B cell (primary cell): ENCODE measurements at regions not wholly inside any gene's neighbourhood (a gene's known extent, or its start where the extent isn't known, plus 50 kb on each side); places are given as distances from the start of the nearest gene placed in this dataset.

ENCODE experiments used
- ATAC-seq: fragments of 200-7000 bp; cut with Tn5 transposase; one replicate; pipeline ENCODE4 v1.10.0; 2021; ENCODE audit warnings: low read depth, mild to moderate bottlenecking, moderate number of reproducible peaks, moderate library complexity
- CTCF ChIA-PET: fragments of 350-600 bp; sonication (Branson Sonifier 250); formaldehyde crosslinking; loops from one replicate; lab custom pipeline; 2021; ENCODE audit warnings: antibody characterized with exemption, inconsistent platforms; lab: Charles Lee
- POLR2A ChIA-PET: fragments of 350-600 bp; sonication (Branson Sonifier 250); formaldehyde crosslinking; loops from one replicate; lab custom pipeline; 2021; ENCODE audit warnings: antibody characterized with exemption; lab: Charles Lee
- DNase-seq: peaks from one replicate; pipeline ENCODE4 v3.0.0; 2013
- H2AFZ ChIP-seq: 2 replicates; pipeline ENCODE4 v1.6.1; 2012; ENCODE audit warnings: mild to moderate bottlenecking, low read depth, low read length; ENCODE audit not compliant: insufficient read depth, poor library complexity, severe bottlenecking
- H3K27ac ChIP-seq, 2 donors: 1 replicate in 1 of 2; 2 replicates in 1 of 2; pipeline ENCODE4 v1.5.1; 2012 to 2013; ENCODE audit warnings: low read length in 2 of 2, mild to moderate bottlenecking in 2 of 2, moderate library complexity in 1 of 2
- H3K27me3 ChIP-seq, 4 experiments: fragments of 200-600 bp in 1 of 4; sonication (generic) in 1 of 4; replicated peaks in 1 of 4; 1 replicate in 2 of 4; 2 replicates in 2 of 4; pipeline versions ENCODE4 v1.6.1 to v1.7.0; 2013 to 2016; ENCODE audit warnings: low read length in 3 of 4, mild to moderate bottlenecking in 2 of 4, mixed read lengths in 1 of 4, moderate library complexity in 1 of 4; ENCODE audit not compliant: insufficient read depth in 4 of 4, control insufficient read depth in 3 of 4; ENCODE audit errors: control extremely low read depth in 1 of 4
- H3K36me3 ChIP-seq, 2 experiments: replicated peaks in 1 of 2; 1 replicate in 1 of 2; 2 replicates in 1 of 2; pipeline versions ENCODE4 v1.6.1 to v1.7.1; 2013; ENCODE audit warnings: low read length in 1 of 2; ENCODE audit not compliant: insufficient read depth in 2 of 2, control insufficient read depth in 1 of 2; ENCODE audit errors: control extremely low read depth in 1 of 2, extremely low read depth in 1 of 2
- H3K4me1 ChIP-seq, 2 donors: fragments of 200-600 bp in 1 of 2; sonication (generic) in 1 of 2; 1 replicate in 1 of 2; 2 replicates in 1 of 2; pipeline versions ENCODE4 v1.5.1 to v1.6.1; 2013 to 2017; ENCODE audit warnings: low read length in 2 of 2; ENCODE audit not compliant: control insufficient read depth in 2 of 2, insufficient read depth in 2 of 2
- H3K4me2 ChIP-seq: replicated peaks from 2 replicates; pipeline ENCODE3; 2012; ENCODE audit warnings: mild to moderate bottlenecking, low read depth, low read length; ENCODE audit not compliant: poor library complexity, severe bottlenecking
- H3K4me3 ChIP-seq, 5 experiments: fragments of 200-600 bp in 1 of 5; sonication (generic) in 1 of 5; 1 replicate in 3 of 5; 2 replicates in 2 of 5; pipeline versions ENCODE4 v1.5.1 to v1.7.0; 2011 to 2016; ENCODE audit warnings: low read length in 4 of 5, mild to moderate bottlenecking in 4 of 5, low read depth in 2 of 5, control low read depth in 1 of 5, moderate library complexity in 1 of 5; ENCODE audit not compliant: insufficient read depth in 1 of 5; ENCODE audit errors: control extremely low read depth in 1 of 5, extremely low read depth in 1 of 5
- H3K79me2 ChIP-seq: fragments of 200-600 bp; sonication (generic); one replicate; pipeline ENCODE4 v1.6.0; 2016; ENCODE audit warnings: low read length; ENCODE audit not compliant: control insufficient read depth, insufficient read depth
- H3K9ac ChIP-seq: fragments of 200-600 bp; sonication (generic); 2 replicates; pipeline ENCODE4 v1.6.1; 2017; ENCODE audit warnings: mild to moderate bottlenecking, low read length, moderate library complexity
- H3K9me3 ChIP-seq, 3 donors: one replicate each; pipeline versions ENCODE4 v1.6.1 to v1.7.1; 2013; ENCODE audit warnings: low read length in 2 of 3; ENCODE audit not compliant: control insufficient read depth in 2 of 3, insufficient read depth in 1 of 3; ENCODE audit errors: control extremely low read depth in 1 of 3
- H4K20me1 ChIP-seq: 2 replicates; pipeline ENCODE4 v1.6.0; 2012; ENCODE audit warnings: mild to moderate bottlenecking, low read length; ENCODE audit not compliant: insufficient read depth, control insufficient read depth, poor library complexity, severe bottlenecking
- H3K27ac Mint-ChIP-seq: one replicate; pipeline ENCODE4 v1.8.0; 2021; ENCODE audit warnings: mixed read lengths
- H3K27me3 Mint-ChIP-seq: one replicate; pipeline ENCODE4 v1.8.0; 2021; ENCODE audit warnings: mixed read lengths
- H3K4me1 Mint-ChIP-seq: one replicate; pipeline ENCODE4 v1.8.0; 2021; ENCODE audit warnings: mixed read lengths
- H3K4me3 Mint-ChIP-seq: one replicate; pipeline ENCODE4 v1.8.0; 2021; ENCODE audit warnings: mixed read lengths
- H3K9me3 Mint-ChIP-seq: one replicate; pipeline ENCODE4 v1.8.0; 2022; ENCODE audit warnings: mixed read lengths; ENCODE audit not compliant: insufficient read depth
- EZH2 ChIP-seq: IDR thresholded peaks from 2 replicates; pipeline ENCODE4 v1.6.1; 2012; ENCODE audit warnings: borderline replicate concordance, low read depth, mild to moderate bottlenecking, moderate library complexity, low read length; ENCODE audit not compliant: insufficient read depth, poor library complexity, severe bottlenecking
- WGBS: methylation state at CpG from one replicate; pipeline ENCODE4 v1.1.5; 2013; ENCODE audit warnings: missing lambda C conversion rate; ENCODE audit not compliant: insufficient coverage; 5-methylcytosine and 5-hydroxymethylcytosine counted together
- intact Hi-C: fragments of 100-400 bp; cut with micrococcal nuclease; formaldehyde crosslinking; loops from one replicate; pipeline ENCODE4 v1.10.0; 2022
- TF ChIP-seq, protein P1 (sequence below): fragments of 200-600 bp; IDR thresholded peaks from one replicate; pipeline ENCODE4 v1.8.0; 2022; ENCODE audit warnings: antibody characterized with exemption, mild to moderate bottlenecking

DNA sequence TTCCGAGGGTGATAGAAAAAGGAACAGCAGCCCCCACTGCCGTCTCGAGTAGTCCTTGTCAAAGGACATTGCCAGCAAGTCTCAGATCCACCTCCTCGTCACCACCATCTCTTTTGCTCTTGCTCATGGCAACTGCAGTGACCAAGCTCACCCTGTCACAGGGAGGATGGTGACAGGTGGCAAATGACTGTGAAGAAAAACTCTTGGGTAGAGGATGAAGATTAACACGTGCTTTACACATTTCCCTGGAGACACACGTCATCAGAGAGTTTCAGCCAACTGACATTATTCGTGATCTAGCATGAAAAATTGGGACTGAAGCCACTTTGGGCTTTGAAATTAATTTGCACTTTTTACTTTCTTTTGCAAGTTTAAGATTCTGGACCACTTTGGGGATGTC lies 174.3 kb downstream of the EBLN2 start:
- H3K4me2 ChIP-seq: no peak overlapping the region
- no peak overlapping the region for H3K4me3 ChIP-seq
- H3K9ac ChIP-seq: no peak overlapping the region
- Mint-ChIP-seq H3K27me3 (peaks cover 3% of the 10 kb centered on the region), H3K9me3 (peaks cover 2% of the 10 kb centered on the region), H3K27ac (no peak overlapping the region), H3K4me3 (no peak overlapping the region), H3K4me1 (no peaks in the 10 kb centered on the region)
- H3K9me3 ChIP-seq: no peaks in the 10 kb centered on the region
- intact Hi-C loops: no loop called here
- no peak for ATAC-seq
- POLR2A ChIA-PET: no interaction called here
- TF ChIP-seq, protein P1, sequence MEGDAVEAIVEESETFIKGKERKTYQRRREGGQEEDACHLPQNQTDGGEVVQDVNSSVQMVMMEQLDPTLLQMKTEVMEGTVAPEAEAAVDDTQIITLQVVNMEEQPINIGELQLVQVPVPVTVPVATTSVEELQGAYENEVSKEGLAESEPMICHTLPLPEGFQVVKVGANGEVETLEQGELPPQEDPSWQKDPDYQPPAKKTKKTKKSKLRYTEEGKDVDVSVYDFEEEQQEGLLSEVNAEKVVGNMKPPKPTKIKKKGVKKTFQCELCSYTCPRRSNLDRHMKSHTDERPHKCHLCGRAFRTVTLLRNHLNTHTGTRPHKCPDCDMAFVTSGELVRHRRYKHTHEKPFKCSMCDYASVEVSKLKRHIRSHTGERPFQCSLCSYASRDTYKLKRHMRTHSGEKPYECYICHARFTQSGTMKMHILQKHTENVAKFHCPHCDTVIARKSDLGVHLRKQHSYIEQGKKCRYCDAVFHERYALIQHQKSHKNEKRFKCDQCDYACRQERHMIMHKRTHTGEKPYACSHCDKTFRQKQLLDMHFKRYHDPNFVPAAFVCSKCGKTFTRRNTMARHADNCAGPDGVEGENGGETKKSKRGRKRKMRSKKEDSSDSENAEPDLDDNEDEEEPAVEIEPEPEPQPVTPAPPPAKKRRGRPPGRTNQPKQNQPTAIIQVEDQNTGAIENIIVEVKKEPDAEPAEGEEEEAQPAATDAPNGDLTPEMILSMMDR: no peak
- no peak for TF ChIP-seq EZH2
- DNase-seq: no peak
- H3K27ac ChIP-seq: no peak overlapping the region
- H3K36me3 ChIP-seq: no peaks in the 10 kb centered on the region
- no peaks in the 10 kb centered on the region for H3K79me2 ChIP-seq
- no peak overlapping the region for H2AFZ ChIP-seq
- peaks cover 0 to 3% (median 0%) of the 10 kb centered on the region in 4 experiments for H3K27me3 ChIP-seq
- H4K20me1 ChIP-seq: no peaks in the 10 kb centered on the region
- WGBS: 94% methylated on average over 7 of the region's 7 CpGs
- H3K4me1 ChIP-seq: no peaks in the 10 kb centered on the region
- CTCF ChIA-PET: no interaction called here

DNA sequence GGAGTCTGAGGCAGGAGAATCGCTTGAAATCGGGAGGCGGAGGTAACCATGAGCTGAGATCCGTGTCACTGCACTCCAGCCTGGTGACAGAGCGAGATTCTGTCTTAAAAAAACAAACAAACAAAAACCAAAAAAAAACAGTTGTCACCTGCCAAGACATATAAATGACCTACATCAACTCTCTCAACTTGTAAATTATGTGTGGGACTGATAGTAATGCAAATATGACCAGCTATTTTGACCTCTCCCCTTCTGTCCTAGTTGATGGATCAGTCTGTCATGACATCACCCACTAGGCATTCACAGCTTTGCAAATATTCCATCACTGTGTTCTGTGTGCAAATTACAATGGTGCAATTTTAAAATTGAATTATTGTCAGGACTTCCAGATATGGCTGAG lies 175.4 kb downstream of the EBLN2 start:
- DNase-seq: no peak
- Mint-ChIP-seq H3K27ac (no peak overlapping the region), H3K4me3 (no peak overlapping the region), H3K4me1 (no peaks in the 10 kb centered on the region), H3K9me3 (peaks cover 2% of the 10 kb centered on the region), H3K27me3 (peaks cover 5% of the 10 kb centered on the region)
- TF ChIP-seq, protein P1: no peak
- TF ChIP-seq EZH2: no peak
- Histone ChIP-seq H3K27ac (no peak overlapping the region), H3K79me2 (no peaks in the 10 kb centered on the region), H3K36me3 (no peaks in the 10 kb centered on the region), H3K4me3 (no peak overlapping the region), H3K27me3 (peaks cover 0 to 3% (median 0%) of the 10 kb centered on the region in 4 experiments), H4K20me1 (no peaks in the 10 kb centered on the region), H2AFZ (no peak overlapping the region), H3K4me2 (no peak overlapping the region), H3K9ac (no peak overlapping the region), H3K9me3 (no peaks in the 10 kb centered on the region), H3K4me1 (no peaks in the 10 kb centered on the region)
- POLR2A ChIA-PET: no interaction called here
- WGBS: 79% methylated on average over 4 of the region's 5 CpGs
- intact Hi-C loops: no loop called here
- no peak for ATAC-seq
- CTCF ChIA-PET: no interaction called here
